CD4-positive, alpha-beta T cell treated with Interleukin-15 for 1 hour (primary cell): ENCODE measurements at regions not wholly inside any gene's neighbourhood (a gene's known extent, or its start where the extent isn't known, plus 50 kb on each side); places are given as distances from the start of the nearest gene placed in this dataset.

Experiments used
- DNase-seq: peaks from one replicate; pipeline ENCODE4 v3.0.0-alpha.2; 2020

DNA sequence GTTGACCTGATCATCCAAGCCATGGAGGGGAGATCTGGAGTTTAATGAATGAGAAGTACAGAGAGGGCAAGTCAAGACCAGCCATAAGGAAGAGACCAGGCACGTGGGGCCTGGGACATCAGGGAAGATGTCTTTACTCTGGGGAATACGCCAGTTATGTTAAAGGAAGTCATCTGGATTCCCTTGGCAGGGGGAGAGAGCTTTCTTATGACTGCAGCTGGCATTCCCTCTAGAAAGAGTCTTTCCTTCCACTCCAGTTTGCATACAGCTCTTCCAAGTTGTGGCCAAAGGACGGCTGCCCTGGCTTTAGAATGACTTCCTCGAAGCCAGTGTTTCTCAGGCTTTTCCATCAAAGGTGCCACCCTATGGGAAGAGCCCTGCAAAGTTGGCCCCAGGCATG lies 93.6 kb upstream of the AGBL1 start:
- DNase-seq: no peak

DNA sequence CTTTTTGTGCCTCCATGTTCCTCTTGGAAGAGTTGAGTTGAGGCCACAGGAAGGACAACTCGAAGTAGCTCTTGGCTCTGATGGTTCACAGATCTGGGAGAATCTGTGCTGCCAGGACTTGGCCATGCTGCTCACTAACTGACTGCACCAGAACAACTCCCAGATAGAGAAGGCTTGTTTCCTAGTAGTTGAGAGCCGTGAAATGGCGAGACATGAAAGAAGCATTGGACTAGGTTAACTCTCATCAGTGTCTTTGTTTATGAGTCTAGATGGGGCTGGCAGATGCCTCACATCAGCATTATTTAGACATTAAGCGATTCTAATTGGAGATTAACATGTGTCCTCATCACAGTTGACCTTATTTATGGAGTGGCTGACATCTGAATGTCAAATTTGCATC lies 92.9 kb upstream of the AGBL1 start:
- no peak for DNase-seq

DNA sequence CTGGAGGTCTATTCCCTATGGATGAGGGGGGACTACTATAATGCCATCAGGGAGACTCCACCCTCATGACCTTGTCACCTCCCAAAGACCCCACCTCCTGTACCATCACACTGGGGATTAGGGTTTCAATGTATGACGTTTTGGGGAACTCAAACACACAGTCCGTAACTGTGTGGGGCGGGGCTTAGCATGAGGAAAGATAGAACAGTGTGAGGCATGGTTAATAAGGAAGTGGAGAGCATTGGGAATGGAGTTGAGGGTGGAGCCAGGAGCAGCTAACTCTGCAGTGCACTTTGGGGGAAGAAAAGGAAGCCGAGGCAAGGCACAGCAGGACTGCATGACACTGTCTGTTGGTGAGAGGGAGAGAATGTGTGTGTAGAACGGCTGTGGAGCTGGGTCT lies 90.9 kb upstream of the AGBL1 start:
- DNase-seq: no peak

- DNase-seq: no peak
Observed at GRCh38 chr15:85992224-85992623, 87.4 kb upstream of the AGBL1 start.

DNA sequence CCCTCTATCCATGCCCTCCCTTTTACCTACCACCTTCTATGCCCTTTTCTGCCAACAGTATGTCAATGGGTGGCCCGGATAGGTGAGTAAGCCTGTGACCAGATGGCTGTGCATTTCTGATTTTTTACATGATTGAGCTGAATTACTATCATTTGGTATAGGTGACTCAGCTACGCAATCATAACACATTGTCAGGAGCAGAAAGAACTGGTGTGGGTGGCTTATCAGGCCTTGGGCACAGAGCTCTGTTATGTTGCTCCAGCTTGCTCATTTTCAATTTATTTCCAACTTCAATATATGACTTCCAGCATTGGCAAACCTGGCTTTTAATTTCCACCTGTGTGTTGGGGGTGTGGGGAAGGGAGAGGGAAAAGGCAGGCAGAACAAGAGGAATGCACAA lies 86.6 kb upstream of the AGBL1 start:
- DNase-seq: no peak

DNA sequence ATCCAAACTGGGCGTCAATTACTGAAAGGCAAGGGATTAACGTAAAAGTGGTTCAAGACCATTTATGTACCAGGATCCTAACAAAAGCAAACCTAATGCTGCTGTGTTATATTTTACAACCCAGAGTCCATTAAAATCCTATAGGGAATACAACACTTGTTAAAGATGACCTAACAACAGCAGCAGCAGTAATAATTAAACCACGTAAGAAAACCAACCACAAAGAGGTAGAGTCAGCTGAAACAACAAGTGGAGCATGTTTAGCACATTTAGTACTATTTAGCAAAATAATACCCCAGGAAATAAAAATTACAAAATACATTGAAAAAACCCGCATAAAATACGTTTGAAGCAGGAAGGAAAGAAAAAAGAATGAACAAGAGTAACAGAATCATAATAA lies 82.1 kb upstream of the AGBL1 start:
- no peak for DNase-seq

DNA sequence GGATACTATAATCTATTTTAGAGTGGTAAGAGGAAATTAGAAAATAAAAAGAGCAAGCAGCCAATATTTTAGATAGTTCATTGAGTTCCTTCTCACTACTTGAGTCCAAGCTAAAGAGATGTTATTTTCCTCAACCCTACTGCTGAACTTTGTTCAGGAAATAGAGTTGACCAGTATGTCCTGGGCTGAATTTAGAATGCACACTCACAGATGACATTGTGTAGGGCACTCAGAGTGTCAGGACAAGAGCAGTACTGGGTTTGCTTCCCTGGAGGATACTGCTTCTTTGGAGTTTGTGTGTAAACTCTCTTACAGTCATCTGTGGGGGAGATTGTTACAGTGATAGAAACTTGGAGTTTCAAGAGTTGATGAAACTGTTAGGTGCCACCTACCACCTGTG lies 80.0 kb upstream of the AGBL1 start:
- DNase-seq: no peak

GRCh38 chr15:86001200-86001599 lies 78.5 kb upstream of the AGBL1 start:
- no peak for DNase-seq

GRCh38 chr15:86002444-86002843 lies 77.2 kb upstream of the AGBL1 start:
- DNase-seq: no peak

DNA sequence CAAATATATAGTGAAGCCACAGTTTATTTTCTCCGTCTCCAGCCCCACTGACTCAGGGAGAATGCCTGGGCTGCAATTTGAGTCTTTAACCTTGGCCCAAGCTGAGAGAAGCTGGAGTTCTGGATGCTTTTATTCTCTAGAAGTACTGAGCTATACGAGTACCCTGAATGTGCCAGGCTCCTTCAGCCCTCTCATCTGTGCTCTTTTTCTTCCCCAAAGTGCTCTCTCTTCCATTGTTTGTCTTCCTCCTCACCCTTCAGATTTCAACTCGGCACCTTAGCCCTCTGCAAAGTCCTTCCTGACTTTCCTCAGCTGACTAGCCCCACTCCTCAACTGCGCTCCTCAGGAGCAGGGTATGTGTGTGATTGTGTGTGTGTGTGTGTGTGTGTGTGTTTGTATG lies 75.6 kb upstream of the AGBL1 start:
- DNase-seq: no peak

- no peak for DNase-seq
Observed at GRCh38 chr15:86006546-86006945, 73.1 kb upstream of the AGBL1 start.

- DNase-seq: no peak
Observed at GRCh38 chr15:86009727-86010126, 69.9 kb upstream of the AGBL1 start.

GRCh38 chr15:86010398-86010797 lies 69.3 kb upstream of the AGBL1 start:
- no peak for DNase-seq

- DNase-seq: no peak
Observed at GRCh38 chr15:86010891-86011290, 68.8 kb upstream of the AGBL1 start.

DNA sequence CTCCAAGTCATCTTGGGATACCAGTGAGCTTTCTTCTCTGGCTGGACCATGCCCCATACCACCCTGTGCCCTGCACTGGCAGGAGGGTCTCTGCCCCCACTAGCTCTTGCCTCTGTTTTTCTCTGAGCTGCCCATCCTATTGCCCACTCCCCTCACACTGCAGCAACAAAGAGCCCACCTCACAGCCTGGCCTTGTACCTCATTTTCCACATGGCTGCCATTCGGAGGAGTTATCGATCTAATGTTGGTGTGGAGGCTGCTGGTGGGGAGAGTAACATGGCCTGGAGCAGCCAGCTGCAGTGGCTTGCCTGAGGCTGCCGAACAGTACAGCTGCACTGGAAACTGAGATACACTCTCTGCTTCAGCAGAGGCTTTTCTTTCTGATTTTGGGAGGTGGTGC lies 65.7 kb upstream of the AGBL1 start:
- no peak for DNase-seq

- DNase-seq: no peak
Observed at GRCh38 chr15:86016750-86017149, 62.9 kb upstream of the AGBL1 start.

GRCh38 chr15:86018679-86019078 lies 61.0 kb upstream of the AGBL1 start:
- DNase-seq: no peak

- no peak for DNase-seq
Observed at GRCh38 chr15:86021281-86022264, 58.1 kb upstream of the AGBL1 start.

DNA sequence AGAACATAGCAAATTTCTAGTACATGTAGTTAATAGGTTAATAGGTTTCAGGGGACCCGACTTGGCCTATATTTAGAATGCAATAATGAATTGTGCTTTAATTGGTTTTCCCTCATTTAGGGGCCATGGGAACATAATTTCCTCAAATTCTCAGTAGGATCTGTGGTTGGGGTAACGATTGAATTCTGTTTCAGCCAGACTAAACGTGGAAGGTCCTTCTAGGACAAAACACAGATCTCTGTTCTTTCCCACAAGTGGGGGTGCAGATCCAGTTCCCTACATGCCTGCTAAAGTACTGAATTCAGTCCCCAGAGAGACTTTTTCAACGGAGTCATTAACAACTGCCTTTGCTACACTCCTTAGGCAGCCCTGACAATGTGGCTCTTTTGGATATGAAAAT lies 50.7 kb upstream of the AGBL1 start:
- no peak for DNase-seq
